Body of pancreas (tissue), 4 donors: ENCODE measurements at regions not wholly inside any gene's neighbourhood (a gene's known extent, or its start where the extent isn't known, plus 50 kb on each side); places are given as distances from the start of the nearest gene placed in this dataset.

Experiments
- ATAC-seq: fragments of 150-250 bp; one replicate; pipeline ENCODE4 v1.9.1; 2016
- DNase-seq, 4 donors: peaks; one replicate each; pipeline ENCODE4 v3.0.0-alpha.2; 2019
- H3K27ac ChIP-seq, 4 donors: fragments of 200-600 bp; sonication (generic); 1 replicate in 3 of 4; 2 replicates in 1 of 4; pipeline versions ENCODE4 v1.5.1 to v1.6.1; 2016 to 2019; ENCODE audit warnings: mild to moderate bottlenecking in 1 of 4, mixed read lengths in 1 of 4, moderate library complexity in 1 of 4
- H3K27me3 ChIP-seq, 2 donors: fragments of 200-600 bp; sonication (generic); one replicate each; pipeline ENCODE4 v1.6.0; 2016; ENCODE audit warnings: mild to moderate bottlenecking in 1 of 2
- H3K36me3 ChIP-seq, 2 donors: fragments of 200-600 bp; sonication (generic); replicated peaks in 1 of 2; 2 replicates each; pipeline ENCODE4 v1.5.1; 2016; ENCODE audit warnings: low read depth in 2 of 2; ENCODE audit not compliant: insufficient read depth in 1 of 2
- H3K4me1 ChIP-seq: fragments of 200-600 bp; sonication (generic); one replicate; pipeline ENCODE4 v1.6.0; 2016
- H3K4me3 ChIP-seq, 2 donors: fragments of 200-600 bp; sonication (generic); 1 replicate in 1 of 2; 2 replicates in 1 of 2; pipeline ENCODE4 v1.5.1; 2016 to 2019
- H3K9me3 ChIP-seq, 3 donors: fragments of 200-600 bp; sonication (generic); 1 replicate in 2 of 3; 2 replicates in 1 of 3; pipeline ENCODE4 v1.5.1; 2016
- POLR2A ChIP-seq, 3 donors: fragments of 450-650 bp; IDR thresholded peaks; one replicate each; pipeline ENCODE4 v1.6.1; 2016; ENCODE audit warnings: antibody characterized with exemption in 3 of 3, mild to moderate bottlenecking in 2 of 3
- WGBS, 2 donors: methylation state at CpG; one replicate each; pipeline ENCODE4 v1.1.5; 2017; 5-methylcytosine and 5-hydroxymethylcytosine counted together
- intact Hi-C: fragments of 100-400 bp; cut with DNase I; formaldehyde crosslinking; loops from one replicate; pipeline ENCODE4 v1.15.1; 2023
- TF ChIP-seq, protein P1 (sequence below), 7 experiments: fragments of 450-650 bp in 4 of 7; fragments of 200-600 bp in 3 of 7; sonication (generic) in 3 of 7; IDR thresholded peaks; one replicate each; pipeline ENCODE4 v1.5.1; 2016 to 2019; ENCODE audit warnings: antibody characterized with exemption in 7 of 7

DNA sequence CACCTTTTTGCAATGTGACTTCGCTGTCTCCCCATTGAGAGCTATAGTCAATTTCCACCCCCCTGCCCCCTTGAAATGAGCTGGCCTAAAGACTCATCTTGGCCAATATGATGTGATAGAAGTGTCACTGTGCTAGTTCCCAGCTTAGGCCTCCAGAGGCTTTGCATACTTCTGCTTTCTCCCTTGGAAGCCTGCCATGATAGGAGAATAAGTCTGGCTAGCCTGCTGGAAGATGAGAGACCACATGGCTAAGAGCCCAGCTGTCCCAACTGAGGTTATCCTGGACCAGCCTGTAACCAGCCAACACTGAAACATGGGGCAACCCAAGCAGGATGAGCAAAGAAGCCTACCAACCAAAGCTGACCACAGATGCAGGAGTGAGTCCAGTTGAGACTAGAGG, 196.9 kb downstream of the GRIN2B start:
- 85 to 87% methylated on average over 1 of the region's 1 CpG for WGBS, 2 donors
- intact Hi-C loops = no loop called here
- ATAC-seq (no peak), DNase-seq (no peak)
- H3K4me1 ChIP-seq = no peaks in the 10 kb centered on the region
- no peaks in the 10 kb centered on the region for H3K9me3 ChIP-seq
- no peak overlapping the region for H3K27ac ChIP-seq
- no peak overlapping the region for H3K4me3 ChIP-seq
- no peak for TF ChIP-seq POLR2A (IDR thresholded peaks at IDR 0.05)
- TF ChIP-seq, protein P1, sequence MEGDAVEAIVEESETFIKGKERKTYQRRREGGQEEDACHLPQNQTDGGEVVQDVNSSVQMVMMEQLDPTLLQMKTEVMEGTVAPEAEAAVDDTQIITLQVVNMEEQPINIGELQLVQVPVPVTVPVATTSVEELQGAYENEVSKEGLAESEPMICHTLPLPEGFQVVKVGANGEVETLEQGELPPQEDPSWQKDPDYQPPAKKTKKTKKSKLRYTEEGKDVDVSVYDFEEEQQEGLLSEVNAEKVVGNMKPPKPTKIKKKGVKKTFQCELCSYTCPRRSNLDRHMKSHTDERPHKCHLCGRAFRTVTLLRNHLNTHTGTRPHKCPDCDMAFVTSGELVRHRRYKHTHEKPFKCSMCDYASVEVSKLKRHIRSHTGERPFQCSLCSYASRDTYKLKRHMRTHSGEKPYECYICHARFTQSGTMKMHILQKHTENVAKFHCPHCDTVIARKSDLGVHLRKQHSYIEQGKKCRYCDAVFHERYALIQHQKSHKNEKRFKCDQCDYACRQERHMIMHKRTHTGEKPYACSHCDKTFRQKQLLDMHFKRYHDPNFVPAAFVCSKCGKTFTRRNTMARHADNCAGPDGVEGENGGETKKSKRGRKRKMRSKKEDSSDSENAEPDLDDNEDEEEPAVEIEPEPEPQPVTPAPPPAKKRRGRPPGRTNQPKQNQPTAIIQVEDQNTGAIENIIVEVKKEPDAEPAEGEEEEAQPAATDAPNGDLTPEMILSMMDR (IDR thresholded peaks at IDR 0.05) = no peak
- H3K27me3 ChIP-seq = no peaks in the 10 kb centered on the region
- H3K36me3 ChIP-seq = no peaks in the 10 kb centered on the region

DNA sequence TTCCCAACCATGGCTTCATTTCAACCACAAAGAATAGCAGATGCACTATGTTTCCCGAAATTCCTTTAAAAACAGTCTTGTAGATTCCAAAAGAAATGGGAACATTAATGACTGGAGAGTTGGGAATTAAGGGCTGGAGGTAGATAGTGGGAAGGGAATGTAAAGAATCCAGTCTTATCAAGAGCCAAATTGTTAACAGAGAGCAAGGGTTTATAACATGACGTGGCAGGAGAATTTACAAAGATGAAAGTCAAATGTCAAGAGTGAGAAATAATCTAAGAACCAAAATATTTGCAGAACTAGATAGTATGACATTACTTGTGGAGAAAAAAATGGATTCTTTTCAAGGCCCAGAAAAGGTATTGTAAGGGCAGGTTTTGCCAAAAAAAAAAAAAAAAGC, 200.9 kb downstream of the GRIN2B start:
- Histone ChIP-seq H3K4me3 (no peak overlapping the region), H3K27me3 (no peaks in the 10 kb centered on the region), H3K4me1 (no peaks in the 10 kb centered on the region), H3K9me3 (no peaks in the 10 kb centered on the region), H3K36me3 (no peaks in the 10 kb centered on the region), H3K27ac (no peak overlapping the region)
- ATAC-seq (no peak), DNase-seq (no peak)
- WGBS, 2 donors = 42 to 55% methylated on average over 2 of the region's 2 CpGs
- TF ChIP-seq, protein P1 (IDR thresholded peaks at IDR 0.05) = no peak
- no peak for TF ChIP-seq POLR2A (IDR thresholded peaks at IDR 0.05)
- intact Hi-C loops = no loop called here

DNA sequence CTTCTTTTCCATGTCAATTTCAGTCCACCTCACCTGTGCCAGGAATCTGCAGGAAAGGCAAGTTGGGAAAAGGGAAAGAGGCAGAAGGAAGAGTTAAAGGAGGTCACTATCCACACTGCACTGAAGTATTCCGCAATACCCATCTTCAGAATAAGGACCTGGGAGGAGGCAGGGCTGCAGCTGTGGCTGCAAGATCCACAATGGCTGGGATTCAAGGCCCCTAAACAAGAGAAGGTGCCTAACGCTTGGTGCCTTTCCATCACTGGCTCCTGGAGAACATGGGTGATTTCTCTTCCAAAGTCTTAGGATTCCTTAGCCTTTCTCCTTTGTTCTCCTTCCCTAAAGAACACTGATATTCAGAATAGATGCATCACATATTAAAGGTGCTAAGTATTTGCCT, 204.0 kb downstream of the GRIN2B start:
- ATAC-seq = no peak
- TF ChIP-seq POLR2A (IDR thresholded peaks at IDR 0.05) = no peak
- TF ChIP-seq, protein P1 (IDR thresholded peaks at IDR 0.05) = no peak
- H3K36me3 ChIP-seq = no peaks in the 10 kb centered on the region
- no peaks in the 10 kb centered on the region for H3K27me3 ChIP-seq
- 77 to 86% methylated on average over 2 of the region's 2 CpGs for WGBS, 2 donors
- no peak overlapping the region for H3K27ac ChIP-seq
- H3K4me1 ChIP-seq = no peaks in the 10 kb centered on the region
- intact Hi-C loops = no loop called here
- no peak for DNase-seq
- no peaks in the 10 kb centered on the region for H3K9me3 ChIP-seq
- H3K4me3 ChIP-seq = no peak overlapping the region

DNA sequence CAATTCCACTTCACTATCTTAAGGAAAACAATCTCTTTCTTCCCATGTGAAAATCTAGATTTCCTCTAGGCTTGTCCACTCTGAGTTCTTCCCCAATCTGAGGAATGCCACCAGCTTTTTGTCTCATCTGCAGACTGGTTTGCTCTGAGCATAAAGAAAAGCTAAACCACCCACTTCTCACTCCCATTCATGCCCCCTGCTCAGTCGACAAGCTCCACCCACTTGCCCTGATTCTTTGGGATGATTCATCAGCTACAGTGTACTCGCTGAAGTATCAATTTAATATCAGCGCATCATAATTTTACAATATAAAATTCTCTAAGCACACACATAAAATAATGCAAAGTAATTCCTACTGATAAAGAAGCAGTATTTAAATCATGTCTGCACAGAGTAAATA, 209.1 kb downstream of the GRIN2B start:
- no peaks in the 10 kb centered on the region for H3K27me3 ChIP-seq
- no peaks in the 10 kb centered on the region for H3K4me1 ChIP-seq
- WGBS, 2 donors = 59 to 76% methylated on average over 3 of the region's 3 CpGs
- H3K27ac ChIP-seq = no peak overlapping the region
- intact Hi-C loops = no loop called here
- H3K36me3 ChIP-seq = no peaks in the 10 kb centered on the region
- no peak for DNase-seq
- H3K9me3 ChIP-seq = no peaks in the 10 kb centered on the region
- no peak for ATAC-seq
- no peak overlapping the region for H3K4me3 ChIP-seq
- TF ChIP-seq, protein P1 (IDR thresholded peaks at IDR 0.05) = no peak
- TF ChIP-seq POLR2A (IDR thresholded peaks at IDR 0.05) = no peak

DNA sequence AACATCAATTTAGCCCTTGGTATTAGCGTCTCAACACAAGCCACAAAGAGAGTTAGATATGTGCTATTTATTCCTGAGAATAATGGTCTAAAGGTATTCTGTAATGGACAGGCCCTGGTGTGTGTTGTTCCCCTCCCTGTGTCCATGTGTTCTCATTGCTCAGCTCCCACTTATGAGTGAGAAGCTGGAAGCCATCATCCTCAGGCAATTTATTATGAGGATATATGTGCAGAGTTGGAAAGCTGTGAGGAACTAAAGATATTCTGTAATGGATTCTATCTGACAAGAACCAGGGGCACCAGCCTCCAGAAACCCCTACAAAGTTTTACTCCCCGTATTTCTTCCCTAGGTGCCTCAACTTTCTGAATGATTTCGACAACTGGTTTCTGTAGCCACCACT, 210.8 kb downstream of the GRIN2B start:
- H3K36me3 ChIP-seq = no peaks in the 10 kb centered on the region
- no peak overlapping the region for H3K27ac ChIP-seq
- intact Hi-C loops = no loop called here
- no peaks in the 10 kb centered on the region for H3K9me3 ChIP-seq
- no peaks in the 10 kb centered on the region for H3K4me1 ChIP-seq
- no peak for TF ChIP-seq POLR2A (IDR thresholded peaks at IDR 0.05)
- TF ChIP-seq, protein P1 (IDR thresholded peaks at IDR 0.05) = no peak
- no peak overlapping the region for H3K4me3 ChIP-seq
- no peaks in the 10 kb centered on the region for H3K27me3 ChIP-seq
- ATAC-seq = no peak
- WGBS, 2 donors = 62 to 68% methylated on average over 3 of the region's 3 CpGs
- DNase-seq = no peak
